Retinal pigment epithelial cell (primary cell): ENCODE measurements at regions not wholly inside any gene's neighbourhood (a gene's known extent, or its start where the extent isn't known, plus 50 kb on each side); places are given as distances from the start of the nearest gene placed in this dataset.

ENCODE experiments used
- DNase-seq: peaks from one replicate; pipeline ENCODE4 v3.0.0-alpha.2; 2010; ENCODE audit warnings: low read depth
- H3K4me3 ChIP-seq: 2 replicates; pipeline ENCODE4 v1.5.1; 2011; ENCODE audit warnings: mild to moderate bottlenecking, low read length, control low read depth, moderate library complexity
- CTCF ChIP-seq: conservative IDR thresholded peaks from 2 replicates; pipeline ENCODE4 v1.5.1; 2011; ENCODE audit warnings: low read depth, low read length, control low read depth, inconsistent platforms

DNA sequence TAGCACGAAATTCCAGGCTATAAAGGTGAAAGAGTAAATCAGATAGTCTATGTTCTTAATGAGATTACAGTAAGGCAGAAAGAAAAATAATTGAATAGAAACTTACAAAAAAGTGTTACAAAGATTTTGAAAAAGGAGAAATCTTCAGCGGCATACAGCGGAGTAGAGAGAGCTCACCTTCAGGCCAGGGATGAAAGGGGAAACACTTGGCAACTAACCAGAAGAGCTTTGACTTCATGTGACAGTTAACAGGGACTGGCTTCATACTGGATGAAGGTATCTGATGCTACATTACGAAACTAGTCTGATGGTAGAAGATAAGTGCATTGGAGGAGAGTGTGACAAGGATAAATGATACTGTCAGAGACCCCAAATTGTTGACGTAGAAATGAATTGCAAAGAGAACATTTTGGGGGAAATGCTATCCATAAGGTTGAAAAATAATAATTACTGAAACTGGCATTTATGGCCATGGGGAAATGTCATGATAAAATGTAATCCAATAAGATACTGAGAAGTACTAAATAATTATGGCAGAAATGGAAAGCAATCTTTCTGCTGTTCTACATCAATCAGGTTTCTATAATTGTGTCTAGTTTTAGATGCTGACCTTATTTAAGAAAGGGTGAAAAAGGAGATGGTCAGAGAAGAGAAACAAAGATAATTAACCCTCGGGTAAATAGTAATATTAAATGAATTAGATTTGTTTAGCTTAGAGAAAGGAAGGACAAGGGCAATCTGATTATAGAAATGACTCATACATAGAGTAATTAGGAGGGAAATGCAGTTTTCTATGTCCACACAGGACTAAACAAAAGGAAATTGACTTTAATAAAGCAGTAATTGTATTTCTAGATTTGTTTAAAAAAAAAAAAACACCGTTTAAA lies 808.7 kb downstream of the NCAM2 start:
- peak; percentile 34 for DNase-seq
- no peak for TF ChIP-seq CTCF
- no peak overlapping the region for H3K4me3 ChIP-seq

GRCh38 chr21:21807598-21807903 lies 809.3 kb downstream of the NCAM2 start:
- H3K4me3 ChIP-seq, result no peak overlapping the region
- DNase-seq, result no peak
- no peak for TF ChIP-seq CTCF

- no peak for TF ChIP-seq CTCF
- DNase-seq, result no peak
- H3K4me3 ChIP-seq, result no peak overlapping the region
These were observed 815.1 kb downstream of the NCAM2 start for GRCh38 chr21:21813289-21813688.

GRCh38 chr21:21813934-21814333 lies 815.7 kb downstream of the NCAM2 start:
- TF ChIP-seq CTCF, result no peak
- H3K4me3 ChIP-seq, result no peak overlapping the region
- no peak for DNase-seq

- TF ChIP-seq CTCF, result no peak
- no peak overlapping the region for H3K4me3 ChIP-seq
- DNase-seq, result no peak
These were observed 818.6 kb downstream of the NCAM2 start for GRCh38 chr21:21816778-21817177.

- DNase-seq, result no peak
- no peak for TF ChIP-seq CTCF
- no peak overlapping the region for H3K4me3 ChIP-seq
These were observed 820.7 kb downstream of the NCAM2 start for GRCh38 chr21:21818898-21819297.

DNA sequence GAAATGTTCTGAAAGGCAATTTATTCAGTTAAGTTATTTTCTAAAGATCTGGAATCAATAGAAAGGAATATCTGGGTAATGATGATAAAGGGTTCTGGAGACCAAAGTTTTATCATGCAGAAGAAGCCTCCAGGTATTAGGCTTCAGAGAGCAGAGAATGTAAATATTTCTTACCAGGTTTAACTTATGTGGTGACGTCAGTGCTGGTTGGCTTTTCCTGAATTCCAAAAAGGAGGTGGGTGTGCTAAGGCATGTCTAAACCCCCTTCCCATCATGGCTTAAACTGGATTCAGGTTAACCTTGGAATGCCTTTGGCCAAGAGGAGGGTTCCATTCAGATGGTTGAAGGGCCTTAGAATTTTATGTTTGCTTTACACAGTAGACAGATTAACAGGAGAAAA lies 829.9 kb downstream of the NCAM2 start:
- no peak for DNase-seq
- H3K4me3 ChIP-seq, result no peak overlapping the region
- no peak for TF ChIP-seq CTCF
